Tibial nerve (tissue), 4 donors: ENCODE measurements at regions not wholly inside any gene's neighbourhood (a gene's known extent, or its start where the extent isn't known, plus 50 kb on each side); places are given as distances from the start of the nearest gene placed in this dataset.

Source experiments
- DNase-seq, 2 donors: peaks; one replicate each; pipeline ENCODE4 v3.0.0-alpha.2; 2019; ENCODE audit warnings: low spot score in 2 of 2
- H3K27ac ChIP-seq, 4 donors: fragments of 200-600 bp; sonication (generic) in 3 of 4; one replicate each; pipeline ENCODE4 v1.5.1; 2017 to 2019; ENCODE audit warnings: mild to moderate bottlenecking in 1 of 4
- H3K27me3 ChIP-seq, 2 donors: fragments of 200-600 bp; sonication (generic) in 1 of 2; one replicate each; pipeline versions ENCODE4 v1.5.1 to v1.6.0; 2017 to 2019
- H3K36me3 ChIP-seq, 3 donors: fragments of 200-600 bp; sonication (generic); one replicate each; pipeline ENCODE4 v1.5.1; 2018 to 2019
- H3K4me1 ChIP-seq, 4 donors: fragments of 200-600 bp; sonication (generic) in 3 of 4; one replicate each; pipeline ENCODE4 v1.5.1; 2017 to 2019
- H3K4me3 ChIP-seq, 4 donors: fragments of 200-600 bp; sonication (generic) in 3 of 4; one replicate each; pipeline ENCODE4 v1.5.1; 2017 to 2019; ENCODE audit warnings: mild to moderate bottlenecking in 1 of 4, moderate library complexity in 1 of 4
- H3K9me3 ChIP-seq, 4 donors: fragments of 200-600 bp; sonication (generic) in 3 of 4; one replicate each; pipeline ENCODE4 v1.5.1; 2017 to 2019
- EP300 ChIP-seq, 2 donors: sonication (generic); formaldehyde crosslinking; IDR thresholded peaks; one replicate each; pipeline ENCODE4 v1.6.1; 2017; ENCODE audit warnings: antibody characterized with exemption in 2 of 2, mild to moderate bottlenecking in 1 of 2
- POLR2A ChIP-seq, 2 donors: fragments of 450-650 bp; IDR thresholded peaks; one replicate each; pipeline ENCODE4 v1.6.1; 2017; ENCODE audit warnings: antibody characterized with exemption in 2 of 2, mild to moderate bottlenecking in 2 of 2, moderate library complexity in 2 of 2
- WGBS, 2 donors: methylation state at CpG; one replicate each; pipeline ENCODE4 v1.1.5; 2018; 5-methylcytosine and 5-hydroxymethylcytosine counted together
- TF ChIP-seq, protein P1 (sequence below), 5 experiments: fragments of 200-600 bp in 3 of 5; fragments of 450-650 bp in 2 of 5; sonication (generic) in 3 of 5; IDR thresholded peaks; one replicate each; pipeline ENCODE4 v1.5.1; 2016 to 2019; ENCODE audit warnings: antibody characterized with exemption in 5 of 5, mild to moderate bottlenecking in 3 of 5, moderate library complexity in 2 of 5

DNA sequence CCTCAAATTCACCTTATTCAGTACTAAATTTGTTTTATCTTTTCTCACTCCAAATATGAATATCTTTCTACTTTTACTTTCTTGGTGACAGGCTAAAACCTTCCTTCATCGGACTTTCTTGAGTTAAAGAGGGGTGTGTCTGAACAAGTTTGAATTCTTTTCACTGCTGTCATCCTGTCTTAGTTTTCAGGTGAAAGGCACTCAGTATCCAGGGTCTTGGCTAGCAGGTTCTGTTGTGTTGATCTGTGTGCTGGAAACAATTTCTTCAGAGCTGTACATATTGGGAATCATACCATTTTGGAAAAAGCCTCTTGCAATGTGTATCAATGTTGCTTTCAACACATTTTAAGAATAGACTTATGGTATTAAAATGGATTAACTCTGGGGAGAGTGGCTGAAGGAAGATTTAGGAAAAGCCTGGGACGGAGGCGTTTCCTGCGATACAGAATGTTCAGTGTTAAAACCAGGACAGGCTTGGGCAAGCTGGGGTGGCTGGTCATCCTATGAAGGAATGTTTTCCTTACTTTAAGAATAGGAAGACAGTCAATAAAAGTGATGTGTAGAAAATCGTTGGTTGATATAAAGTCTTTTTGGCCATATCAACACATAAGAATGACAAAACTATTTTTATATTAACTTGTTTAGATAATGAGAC, 350.7 kb upstream of the SPRED2 start:
- 78 to 89% methylated on average over 5 of the region's 5 CpGs for WGBS, 2 donors
- Histone ChIP-seq H3K4me1 (no peaks in the 10 kb centered on the region), H3K27me3 (no peaks in the 10 kb centered on the region), H3K27ac (no peak overlapping the region), H3K9me3 (no peaks in the 10 kb centered on the region), H3K4me3 (no peak overlapping the region), H3K36me3 (no peaks in the 10 kb centered on the region)
- DNase-seq = no peak
- TF ChIP-seq POLR2A (IDR thresholded peaks at IDR 0.05) (no peak), EP300 (IDR thresholded peaks at IDR 0.05) (no peak)
- TF ChIP-seq, protein P1, sequence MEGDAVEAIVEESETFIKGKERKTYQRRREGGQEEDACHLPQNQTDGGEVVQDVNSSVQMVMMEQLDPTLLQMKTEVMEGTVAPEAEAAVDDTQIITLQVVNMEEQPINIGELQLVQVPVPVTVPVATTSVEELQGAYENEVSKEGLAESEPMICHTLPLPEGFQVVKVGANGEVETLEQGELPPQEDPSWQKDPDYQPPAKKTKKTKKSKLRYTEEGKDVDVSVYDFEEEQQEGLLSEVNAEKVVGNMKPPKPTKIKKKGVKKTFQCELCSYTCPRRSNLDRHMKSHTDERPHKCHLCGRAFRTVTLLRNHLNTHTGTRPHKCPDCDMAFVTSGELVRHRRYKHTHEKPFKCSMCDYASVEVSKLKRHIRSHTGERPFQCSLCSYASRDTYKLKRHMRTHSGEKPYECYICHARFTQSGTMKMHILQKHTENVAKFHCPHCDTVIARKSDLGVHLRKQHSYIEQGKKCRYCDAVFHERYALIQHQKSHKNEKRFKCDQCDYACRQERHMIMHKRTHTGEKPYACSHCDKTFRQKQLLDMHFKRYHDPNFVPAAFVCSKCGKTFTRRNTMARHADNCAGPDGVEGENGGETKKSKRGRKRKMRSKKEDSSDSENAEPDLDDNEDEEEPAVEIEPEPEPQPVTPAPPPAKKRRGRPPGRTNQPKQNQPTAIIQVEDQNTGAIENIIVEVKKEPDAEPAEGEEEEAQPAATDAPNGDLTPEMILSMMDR (IDR thresholded peaks at IDR 0.05) = no peak

DNA sequence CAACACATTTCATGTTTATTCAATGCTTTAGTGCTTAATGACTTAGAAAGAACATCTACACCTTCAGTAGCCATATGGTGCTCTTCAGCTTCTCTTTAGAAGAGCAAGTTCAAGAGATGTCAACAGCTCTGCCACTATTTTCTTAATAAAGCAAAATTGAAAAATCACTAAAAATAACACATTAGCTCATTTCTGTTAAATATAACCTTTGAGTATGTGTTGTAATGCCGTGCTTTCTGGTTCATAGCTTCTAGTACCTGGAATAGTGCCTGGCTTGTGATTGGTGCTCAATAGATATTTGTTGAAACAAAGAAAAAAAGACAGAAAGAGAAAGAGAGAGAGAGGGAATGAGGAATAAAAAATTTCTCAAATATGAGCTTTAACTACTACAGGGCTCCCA, 349.8 kb upstream of the SPRED2 start:
- Histone ChIP-seq H3K4me1 (no peaks in the 10 kb centered on the region), H3K27me3 (no peaks in the 10 kb centered on the region), H3K4me3 (no peak overlapping the region), H3K9me3 (no peaks in the 10 kb centered on the region), H3K27ac (no peak overlapping the region), H3K36me3 (no peaks in the 10 kb centered on the region)
- no peak for DNase-seq
- WGBS, 2 donors = 77 to 79% methylated on average over 1 of the region's 1 CpG
- TF ChIP-seq, protein P1 (IDR thresholded peaks at IDR 0.05) = no peak
- TF ChIP-seq POLR2A (IDR thresholded peaks at IDR 0.05) = no peak
- TF ChIP-seq EP300 (IDR thresholded peaks at IDR 0.05) = no peak

DNA sequence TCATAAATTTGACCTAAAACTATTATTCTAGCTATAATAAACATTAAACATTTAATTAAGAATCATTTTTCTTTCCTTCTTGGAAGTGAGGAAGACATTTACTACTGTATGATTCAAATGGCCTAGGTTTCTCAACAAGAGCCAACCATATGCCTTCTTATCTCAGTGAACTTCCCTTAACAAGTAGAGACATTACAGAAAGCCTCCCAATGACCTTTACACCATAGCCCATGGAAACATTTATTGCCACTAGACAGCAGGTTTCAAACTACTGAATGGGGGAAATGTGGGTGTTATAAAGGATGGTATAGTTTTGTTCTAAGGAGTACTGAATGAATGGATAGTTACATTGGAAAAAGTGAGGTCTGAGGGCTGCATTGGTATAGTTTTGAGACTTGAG, 349.4 kb upstream of the SPRED2 start:
- Histone ChIP-seq H3K27me3 (no peaks in the 10 kb centered on the region), H3K4me3 (no peak overlapping the region), H3K27ac (no peak overlapping the region), H3K36me3 (no peaks in the 10 kb centered on the region), H3K4me1 (no peaks in the 10 kb centered on the region), H3K9me3 (no peaks in the 10 kb centered on the region)
- no peak for TF ChIP-seq POLR2A (IDR thresholded peaks at IDR 0.05)
- no peak for TF ChIP-seq EP300 (IDR thresholded peaks at IDR 0.05)
- TF ChIP-seq, protein P1 (IDR thresholded peaks at IDR 0.05) = no peak
- no peak for DNase-seq

DNA sequence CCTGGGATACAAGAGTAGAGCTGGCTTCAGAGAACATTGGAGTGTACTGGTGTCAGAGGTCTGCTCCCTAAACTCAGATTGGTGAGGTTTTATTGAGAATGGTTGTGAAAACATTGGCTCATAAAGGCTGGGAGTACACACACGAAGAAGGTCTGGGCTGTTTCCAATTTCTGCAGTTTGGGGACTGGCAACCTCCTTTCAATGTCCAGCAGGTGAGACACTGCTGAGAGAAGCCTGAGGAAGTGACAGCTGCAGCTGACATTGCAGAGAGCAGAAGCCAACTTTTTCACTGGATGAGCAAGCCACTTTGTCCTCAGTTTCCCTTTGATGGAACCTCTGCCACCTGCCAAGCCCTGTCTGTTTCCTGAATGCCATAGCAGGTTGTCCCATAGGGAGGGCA, 346.6 kb upstream of the SPRED2 start:
- no peak for DNase-seq
- Histone ChIP-seq H3K27me3 (no peaks in the 10 kb centered on the region), H3K27ac (no peak overlapping the region), H3K9me3 (no peaks in the 10 kb centered on the region), H3K4me1 (no peaks in the 10 kb centered on the region), H3K36me3 (no peaks in the 10 kb centered on the region), H3K4me3 (no peak overlapping the region)
- WGBS, 2 donors = 47 to 68% methylated on average over 1 of the region's 1 CpG
- TF ChIP-seq, protein P1 (IDR thresholded peaks at IDR 0.05) = no peak
- no peak for TF ChIP-seq POLR2A (IDR thresholded peaks at IDR 0.05)
- TF ChIP-seq EP300 (IDR thresholded peaks at IDR 0.05) = no peak

DNA sequence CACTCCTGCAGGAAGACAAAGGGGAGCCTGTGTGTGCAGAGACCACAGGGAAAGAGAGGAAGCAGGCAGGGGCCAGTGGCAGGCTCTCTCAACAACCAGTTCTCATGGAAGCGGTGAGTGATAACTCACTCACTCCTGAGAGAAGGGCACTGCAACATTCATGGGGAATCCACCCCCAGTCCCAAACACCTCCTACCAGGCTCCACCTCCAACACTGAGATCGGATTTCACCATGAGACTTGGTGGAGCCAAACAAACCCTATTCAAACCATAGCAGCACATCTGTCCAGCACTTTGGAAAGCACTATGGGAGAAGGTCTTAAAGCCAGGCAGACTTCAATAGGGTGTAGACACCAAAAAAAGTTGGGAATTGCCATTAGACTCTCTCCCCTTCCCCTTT, 345.7 kb upstream of the SPRED2 start:
- no peaks in the 10 kb centered on the region for H3K4me1 ChIP-seq
- no peak for TF ChIP-seq EP300 (IDR thresholded peaks at IDR 0.05)
- TF ChIP-seq, protein P1 (IDR thresholded peaks at IDR 0.05) = no peak
- TF ChIP-seq POLR2A (IDR thresholded peaks at IDR 0.05) = no peak

More for the DNA sequence above, 345.7 kb upstream of the SPRED2 start:
- Histone ChIP-seq H3K27ac (no peak overlapping the region), H3K36me3 (no peaks in the 10 kb centered on the region), H3K4me3 (no peak overlapping the region), H3K27me3 (no peaks in the 10 kb centered on the region), H3K9me3 (no peaks in the 10 kb centered on the region)
- no peak for DNase-seq
- 73 to 92% methylated on average over 2 of the region's 2 CpGs for WGBS, 2 donors
